ENCODE measurements at regions not wholly inside any gene's neighbourhood (a gene's known extent, or its start where the extent isn't known, plus 50 kb on each side); places are given as distances from the start of the nearest gene placed in this dataset.
A peak's percentile ranks its signal among the peaks of the same experiment; 100 is the strongest.

- Histone ChIP-seq H3K27ac (no peak overlapping the region), H3K4me1 (no peaks in the 10 kb centered on the region), H3K27me3 (ENCODE audit: low read depth) (no peaks in the 10 kb centered on the region), H3K36me3 (no peaks in the 10 kb centered on the region), H3K9me3 (no peaks in the 10 kb centered on the region), H3K4me3 (no peak overlapping the region)
- intact Hi-C loops (cut with DNase I), result no loop called here
- ATAC-seq (no peak), DNase-seq (no peak)
- TF ChIP-seq, protein P1, sequence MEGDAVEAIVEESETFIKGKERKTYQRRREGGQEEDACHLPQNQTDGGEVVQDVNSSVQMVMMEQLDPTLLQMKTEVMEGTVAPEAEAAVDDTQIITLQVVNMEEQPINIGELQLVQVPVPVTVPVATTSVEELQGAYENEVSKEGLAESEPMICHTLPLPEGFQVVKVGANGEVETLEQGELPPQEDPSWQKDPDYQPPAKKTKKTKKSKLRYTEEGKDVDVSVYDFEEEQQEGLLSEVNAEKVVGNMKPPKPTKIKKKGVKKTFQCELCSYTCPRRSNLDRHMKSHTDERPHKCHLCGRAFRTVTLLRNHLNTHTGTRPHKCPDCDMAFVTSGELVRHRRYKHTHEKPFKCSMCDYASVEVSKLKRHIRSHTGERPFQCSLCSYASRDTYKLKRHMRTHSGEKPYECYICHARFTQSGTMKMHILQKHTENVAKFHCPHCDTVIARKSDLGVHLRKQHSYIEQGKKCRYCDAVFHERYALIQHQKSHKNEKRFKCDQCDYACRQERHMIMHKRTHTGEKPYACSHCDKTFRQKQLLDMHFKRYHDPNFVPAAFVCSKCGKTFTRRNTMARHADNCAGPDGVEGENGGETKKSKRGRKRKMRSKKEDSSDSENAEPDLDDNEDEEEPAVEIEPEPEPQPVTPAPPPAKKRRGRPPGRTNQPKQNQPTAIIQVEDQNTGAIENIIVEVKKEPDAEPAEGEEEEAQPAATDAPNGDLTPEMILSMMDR (IDR thresholded peaks at IDR 0.05), result no peak
Observed at GRCh38 chr5:30878296-30878695, 315.2 kb upstream of the CDH6 start.

- TF ChIP-seq, protein P1 (IDR thresholded peaks at IDR 0.05), result no peak
- Histone ChIP-seq H3K4me3 (no peak overlapping the region), H3K4me1 (no peaks in the 10 kb centered on the region), H3K27ac (no peak overlapping the region), H3K9me3 (no peaks in the 10 kb centered on the region), H3K36me3 (no peaks in the 10 kb centered on the region), H3K27me3 (ENCODE audit: low read depth) (no peaks in the 10 kb centered on the region)
- ATAC-seq (peak in 1 of 2 donors; percentile 19), DNase-seq (no peak)
- intact Hi-C loops (cut with DNase I), result no loop called here
Observed at GRCh38 chr5:30874241-30875034, 319.0 kb upstream of the CDH6 start.

DNA sequence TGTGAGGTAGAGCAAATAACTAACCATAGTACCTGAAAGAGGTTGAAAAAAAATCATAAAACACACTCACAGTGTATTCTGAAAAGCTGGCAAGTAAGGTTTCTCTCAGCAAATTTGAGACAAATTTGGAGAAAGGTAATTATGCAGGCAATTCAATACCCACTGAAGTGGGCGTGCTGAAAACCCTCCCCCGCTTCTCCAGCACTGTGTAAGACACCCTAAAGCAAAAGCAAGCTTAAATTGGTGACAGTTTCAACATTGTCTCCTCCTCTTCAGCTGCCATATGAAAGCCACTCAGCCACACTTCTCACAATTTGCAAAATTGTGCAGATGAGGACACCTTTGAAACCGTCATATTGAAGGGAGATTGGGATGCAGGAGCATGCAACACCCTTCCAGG lies 322.3 kb upstream of the CDH6 start:
- Histone ChIP-seq H3K36me3 (no peaks in the 10 kb centered on the region), H3K9me3 (no peaks in the 10 kb centered on the region), H3K4me3 (no peak overlapping the region), H3K27ac (no peak overlapping the region), H3K4me1 (no peaks in the 10 kb centered on the region), H3K27me3 (ENCODE audit: low read depth) (no peaks in the 10 kb centered on the region)
- DNase-seq, result no peak
- intact Hi-C loops (cut with DNase I), result no loop called here
- no peak for ATAC-seq
- TF ChIP-seq, protein P1 (IDR thresholded peaks at IDR 0.05), result no peak

- ATAC-seq (no peak), DNase-seq (no peak)
- no peaks in the 10 kb centered on the region for H3K27me3 ChIP-seq (ENCODE audit: low read depth)
- TF ChIP-seq, protein P1 (IDR thresholded peaks at IDR 0.05), result no peak
- H3K36me3 ChIP-seq, result no peaks in the 10 kb centered on the region
- intact Hi-C loops (cut with DNase I), result no loop called here
- H3K4me3 ChIP-seq, result no peak overlapping the region
- H3K4me1 ChIP-seq, result no peaks in the 10 kb centered on the region
- no peak overlapping the region for H3K27ac ChIP-seq
- H3K9me3 ChIP-seq, result no peaks in the 10 kb centered on the region
Observed at GRCh38 chr5:30867711-30868110, 325.8 kb upstream of the CDH6 start.

DNA sequence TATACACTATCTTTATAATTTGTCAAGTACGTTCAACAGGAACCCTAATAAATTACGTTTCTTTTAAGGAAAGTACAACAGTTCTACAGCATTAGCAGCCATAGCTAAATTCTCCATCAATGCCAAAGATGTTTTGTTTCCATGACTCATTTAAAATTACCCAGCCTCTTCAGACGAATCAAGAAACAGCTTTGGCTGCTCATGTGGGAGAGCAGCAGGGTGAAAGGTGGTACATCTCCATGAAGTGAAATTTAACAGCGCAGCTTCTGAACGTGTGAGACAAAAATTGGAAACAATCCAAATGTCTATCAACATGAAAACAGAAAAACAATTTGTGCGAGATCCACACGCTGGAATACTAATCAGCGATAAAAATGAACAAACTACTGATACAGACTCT lies 327.3 kb upstream of the CDH6 start:
- Histone ChIP-seq H3K4me3 (no peak overlapping the region), H3K27ac (no peak overlapping the region), H3K9me3 (no peaks in the 10 kb centered on the region), H3K36me3 (no peaks in the 10 kb centered on the region), H3K4me1 (no peaks in the 10 kb centered on the region), H3K27me3 (ENCODE audit: low read depth) (no peaks in the 10 kb centered on the region)
- TF ChIP-seq, protein P1 (IDR thresholded peaks at IDR 0.05), result no peak
- intact Hi-C loops (cut with DNase I), result no loop called here
- no peak for ATAC-seq
- DNase-seq, result no peak
